ENCODE measurements at regions not wholly inside any gene's neighbourhood (a gene's known extent, or its start where the extent isn't known, plus 50 kb on each side); places are given as distances from the start of the nearest gene placed in this dataset.

DNA sequence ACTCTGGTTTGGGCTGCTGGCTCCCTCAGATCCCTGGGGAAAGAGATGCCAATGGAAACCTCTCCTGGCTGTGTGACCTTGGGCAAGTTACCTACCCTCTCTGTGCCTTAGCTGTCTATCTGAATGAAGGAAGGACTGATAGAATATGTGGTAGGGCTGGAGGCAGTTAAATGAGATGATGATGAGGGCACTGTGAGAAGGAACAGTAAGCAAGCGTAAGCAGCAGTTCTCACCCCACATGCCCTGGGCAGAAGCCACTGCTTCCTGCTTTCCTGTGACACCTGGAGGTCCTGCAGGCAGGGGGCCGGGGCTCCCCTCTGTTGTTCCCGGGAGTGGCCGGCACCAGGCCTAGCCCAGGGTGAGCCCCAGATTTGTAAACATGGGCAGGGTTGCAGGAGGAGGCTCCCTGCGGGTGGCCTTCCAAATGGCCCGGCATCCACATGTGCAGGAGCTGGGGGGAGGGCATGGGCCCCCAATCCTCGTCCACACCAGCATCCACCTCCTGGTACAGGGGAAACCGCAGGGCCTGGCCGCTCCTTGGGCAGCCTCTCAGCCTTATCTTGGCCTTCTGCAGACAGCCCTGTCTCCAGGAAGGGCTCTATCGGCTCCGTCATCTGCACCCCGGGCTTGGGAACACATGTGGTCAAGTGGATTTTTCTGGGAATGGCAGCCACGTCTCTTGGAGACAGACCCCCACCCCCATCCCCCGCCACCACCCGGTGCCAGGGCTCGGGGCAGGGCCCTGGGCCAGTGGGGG, 235.6 kb upstream of the GSE1 start:
- TF ChIP-seq, protein P1, sequence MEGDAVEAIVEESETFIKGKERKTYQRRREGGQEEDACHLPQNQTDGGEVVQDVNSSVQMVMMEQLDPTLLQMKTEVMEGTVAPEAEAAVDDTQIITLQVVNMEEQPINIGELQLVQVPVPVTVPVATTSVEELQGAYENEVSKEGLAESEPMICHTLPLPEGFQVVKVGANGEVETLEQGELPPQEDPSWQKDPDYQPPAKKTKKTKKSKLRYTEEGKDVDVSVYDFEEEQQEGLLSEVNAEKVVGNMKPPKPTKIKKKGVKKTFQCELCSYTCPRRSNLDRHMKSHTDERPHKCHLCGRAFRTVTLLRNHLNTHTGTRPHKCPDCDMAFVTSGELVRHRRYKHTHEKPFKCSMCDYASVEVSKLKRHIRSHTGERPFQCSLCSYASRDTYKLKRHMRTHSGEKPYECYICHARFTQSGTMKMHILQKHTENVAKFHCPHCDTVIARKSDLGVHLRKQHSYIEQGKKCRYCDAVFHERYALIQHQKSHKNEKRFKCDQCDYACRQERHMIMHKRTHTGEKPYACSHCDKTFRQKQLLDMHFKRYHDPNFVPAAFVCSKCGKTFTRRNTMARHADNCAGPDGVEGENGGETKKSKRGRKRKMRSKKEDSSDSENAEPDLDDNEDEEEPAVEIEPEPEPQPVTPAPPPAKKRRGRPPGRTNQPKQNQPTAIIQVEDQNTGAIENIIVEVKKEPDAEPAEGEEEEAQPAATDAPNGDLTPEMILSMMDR (conservative IDR thresholded peaks at IDR 0.05; ENCODE audit: low read length): no peak
- TF ChIP-seq EZH2phosphoT487 (IDR thresholded peaks at IDR 0.05; ENCODE audit: borderline replicate concordance): no peak

Measured in Loucy (cell line).